22Rv1 (cell line): ENCODE measurements at regions not wholly inside any gene's neighbourhood (a gene's known extent, or its start where the extent isn't known, plus 50 kb on each side); places are given as distances from the start of the nearest gene placed in this dataset.

Experiments used
- H3K27ac ChIP-seq: fragments of 450-650 bp; 2 replicates; pipeline ENCODE4 v1.5.1; 2017
- CTCF ChIP-seq: fragments of 450-650 bp; IDR thresholded peaks from 2 replicates; pipeline ENCODE4 v1.5.1; 2017; ENCODE audit warnings: mild to moderate bottlenecking
- ZFX ChIP-seq: fragments of 450-650 bp; IDR thresholded peaks from 2 replicates; pipeline ENCODE4 v1.6.1; 2017; ENCODE audit warnings: antibody characterized with exemption, borderline replicate concordance

GRCh38 chr6:163889904-163890514, 475.5 kb downstream of the QKI start:
- H3K27ac ChIP-seq, result no peak overlapping the region
- TF ChIP-seq CTCF (no peak), ZFX (no peak)

GRCh38 chr6:163888030-163888819, 473.7 kb downstream of the QKI start:
- no peak for TF ChIP-seq CTCF

GRCh38 chr6:163886428-163886827, 471.9 kb downstream of the QKI start:
- no peak for TF ChIP-seq CTCF
- no peak for TF ChIP-seq ZFX
- no peak overlapping the region for H3K27ac ChIP-seq

More at GRCh38 chr6:163888030-163888819, 473.7 kb downstream of the QKI start:
- H3K27ac ChIP-seq, result no peak overlapping the region

GRCh38 chr6:163883984-163884383, 469.5 kb downstream of the QKI start:
- no peak overlapping the region for H3K27ac ChIP-seq
- TF ChIP-seq ZFX (no peak), CTCF (no peak)

GRCh38 chr6:163878698-163879097, 464.2 kb downstream of the QKI start:
- no peak overlapping the region for H3K27ac ChIP-seq
- TF ChIP-seq ZFX (no peak), CTCF (no peak)

GRCh38 chr6:163877877-163878639, 463.5 kb downstream of the QKI start:
- TF ChIP-seq CTCF (no peak), ZFX (no peak)

GRCh38 chr6:163876391-163876790, 461.9 kb downstream of the QKI start:
- TF ChIP-seq CTCF (no peak), ZFX (no peak)

More at GRCh38 chr6:163877877-163878639, 463.5 kb downstream of the QKI start:
- H3K27ac ChIP-seq, result no peak overlapping the region

More at GRCh38 chr6:163876391-163876790, 461.9 kb downstream of the QKI start:
- no peak overlapping the region for H3K27ac ChIP-seq
